ENCODE measurements at regions not wholly inside any gene's neighbourhood (a gene's known extent, or its start where the extent isn't known, plus 50 kb on each side); places are given as distances from the start of the nearest gene placed in this dataset.

- TF ChIP-seq POLR2A (IDR thresholded peaks at IDR 0.05): no peak
- TF ChIP-seq CTCF (IDR thresholded peaks at IDR 0.05): no peak
Observed at GRCh38 chr13:62096652-62097051, 681.0 kb upstream of the PCDH20 start.
